ENCODE measurements at regions not wholly inside any gene's neighbourhood (a gene's known extent, or its start where the extent isn't known, plus 50 kb on each side); places are given as distances from the start of the nearest gene placed in this dataset.

GRCh38 chr20:6200092-6200491 lies 77.3 kb upstream of the FERMT1 start:
- Histone ChIP-seq H3K9ac (ENCODE audit: low read depth in 1 of 2, low read length in 2 of 2) (no peak overlapping the region), H3K4me3 (ENCODE audit: low read depth in 1 of 3, low read length in 3 of 3) (no peak overlapping the region), H3K27me3 (ENCODE audit: control insufficient read depth in 4 of 4, insufficient read depth in 4 of 4, low read length in 3 of 4) (no peaks in the 10 kb centered on the region), H3K27ac (ENCODE audit: low read depth in 1 of 2, low read length in 2 of 2) (no peak overlapping the region), H3K36me3 (ENCODE audit: control insufficient read depth in 4 of 4, insufficient read depth in 3 of 4, low read depth in 1 of 4, low read length in 3 of 4) (no peaks in the 10 kb centered on the region), H3K9me3 (ENCODE audit: control insufficient read depth in 4 of 4, low read length in 3 of 4) (no peaks in the 10 kb centered on the region), H3K4me1 (ENCODE audit: control insufficient read depth in 4 of 4, insufficient read depth in 4 of 4, low read length in 3 of 4) (peaks cover 0 to 2% (median 0%) of the 10 kb centered on the region in 4 donors)
- WGBS, result 68% methylated on average over 5 of the region's 5 CpGs
- DNase-seq (ENCODE audit: low spot score), result no peak
- TF ChIP-seq TAF1 (conservative IDR thresholded peaks at IDR 0.05) (no peak), RAD21 (IDR thresholded peaks at IDR 0.05) (no peak), SP1 (IDR thresholded peaks at IDR 0.05) (no peak), FOXA2 (IDR thresholded peaks at IDR 0.05) (no peak), REST (IDR thresholded peaks at IDR 0.05) (no peak), FOXA1 (IDR thresholded peaks at IDR 0.05) (no peak), ATF3 (IDR thresholded peaks at IDR 0.05) (no peak), YY1 (IDR thresholded peaks at IDR 0.05) (no peak)
- TF ChIP-seq, protein P1, sequence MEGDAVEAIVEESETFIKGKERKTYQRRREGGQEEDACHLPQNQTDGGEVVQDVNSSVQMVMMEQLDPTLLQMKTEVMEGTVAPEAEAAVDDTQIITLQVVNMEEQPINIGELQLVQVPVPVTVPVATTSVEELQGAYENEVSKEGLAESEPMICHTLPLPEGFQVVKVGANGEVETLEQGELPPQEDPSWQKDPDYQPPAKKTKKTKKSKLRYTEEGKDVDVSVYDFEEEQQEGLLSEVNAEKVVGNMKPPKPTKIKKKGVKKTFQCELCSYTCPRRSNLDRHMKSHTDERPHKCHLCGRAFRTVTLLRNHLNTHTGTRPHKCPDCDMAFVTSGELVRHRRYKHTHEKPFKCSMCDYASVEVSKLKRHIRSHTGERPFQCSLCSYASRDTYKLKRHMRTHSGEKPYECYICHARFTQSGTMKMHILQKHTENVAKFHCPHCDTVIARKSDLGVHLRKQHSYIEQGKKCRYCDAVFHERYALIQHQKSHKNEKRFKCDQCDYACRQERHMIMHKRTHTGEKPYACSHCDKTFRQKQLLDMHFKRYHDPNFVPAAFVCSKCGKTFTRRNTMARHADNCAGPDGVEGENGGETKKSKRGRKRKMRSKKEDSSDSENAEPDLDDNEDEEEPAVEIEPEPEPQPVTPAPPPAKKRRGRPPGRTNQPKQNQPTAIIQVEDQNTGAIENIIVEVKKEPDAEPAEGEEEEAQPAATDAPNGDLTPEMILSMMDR (IDR thresholded peaks at IDR 0.05; ENCODE audit: low read depth, low read length, missing input control), result no peak

DNA sequence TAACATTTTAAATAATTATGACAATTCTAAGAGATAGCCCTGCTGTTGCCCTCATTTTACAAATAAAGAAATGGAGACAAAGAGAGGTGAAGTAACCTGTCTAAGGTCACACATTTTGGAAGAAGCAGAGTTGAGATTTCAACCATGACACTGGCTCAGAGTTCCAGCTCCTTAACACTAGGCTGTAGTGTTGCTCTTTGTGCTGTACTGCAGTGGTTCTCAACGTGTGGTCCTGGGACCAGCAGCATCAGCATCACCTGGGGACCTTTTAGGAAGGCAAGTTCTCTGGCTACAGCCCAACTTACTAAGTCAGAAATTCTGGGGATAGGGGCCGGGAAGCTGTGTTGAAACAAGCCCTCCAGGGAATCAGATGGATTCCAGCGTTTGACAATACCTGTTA lies 62.4 kb upstream of the FERMT1 start:
- TF ChIP-seq RAD21 (IDR thresholded peaks at IDR 0.05) (peak in 1 of 2 donors; percentile 32), MAX (IDR thresholded peaks at IDR 0.05) (no peak), RXRA (IDR thresholded peaks at IDR 0.05) (no peak), HNF4A (conservative IDR thresholded peaks at IDR 0.05) (no peak), JUND (IDR thresholded peaks at IDR 0.05) (no peak)
- no peak for DNase-seq (ENCODE audit: low spot score)

GRCh38 chr20:6184086-6184485 lies 61.3 kb upstream of the FERMT1 start:
- H3K4me1 ChIP-seq (ENCODE audit: control insufficient read depth in 4 of 4, insufficient read depth in 4 of 4, low read length in 3 of 4), result peaks cover 5 to 13% (median 7%) of the 10 kb centered on the region in 4 donors
- WGBS, result 72% methylated on average over 6 of the region's 6 CpGs
- no peaks in the 10 kb centered on the region for H3K36me3 ChIP-seq (ENCODE audit: control insufficient read depth in 4 of 4, insufficient read depth in 3 of 4, low read depth in 1 of 4, low read length in 3 of 4)
- no peaks in the 10 kb centered on the region for H3K9me3 ChIP-seq (ENCODE audit: control insufficient read depth in 4 of 4, low read length in 3 of 4)
- no peak for TF ChIP-seq HNF4A (conservative IDR thresholded peaks at IDR 0.05)
- no peak for TF ChIP-seq JUND (IDR thresholded peaks at IDR 0.05)
- TF ChIP-seq SP1 (IDR thresholded peaks at IDR 0.05), result no peak
- H3K4me3 ChIP-seq (ENCODE audit: low read depth in 1 of 3, low read length in 3 of 3), result no peak overlapping the region
- H3K27ac ChIP-seq (ENCODE audit: low read depth in 1 of 2, low read length in 2 of 2), result no peak overlapping the region
- no peak overlapping the region for H3K9ac ChIP-seq (ENCODE audit: low read depth in 1 of 2, low read length in 2 of 2)
- no peaks in the 10 kb centered on the region for H3K27me3 ChIP-seq (ENCODE audit: control insufficient read depth in 4 of 4, insufficient read depth in 4 of 4, low read length in 3 of 4)
- DNase-seq (ENCODE audit: low spot score), result no peak

More for the DNA sequence above, 62.4 kb upstream of the FERMT1 start:
- no peaks in the 10 kb centered on the region for H3K36me3 ChIP-seq (ENCODE audit: control insufficient read depth in 4 of 4, insufficient read depth in 3 of 4, low read depth in 1 of 4, low read length in 3 of 4)
- no peak overlapping the region for H3K27ac ChIP-seq (ENCODE audit: low read depth in 1 of 2, low read length in 2 of 2)
- H3K27me3 ChIP-seq (ENCODE audit: control insufficient read depth in 4 of 4, insufficient read depth in 4 of 4, low read length in 3 of 4), result no peaks in the 10 kb centered on the region
- no peak overlapping the region for H3K4me3 ChIP-seq (ENCODE audit: low read depth in 1 of 3, low read length in 3 of 3)
- no peak overlapping the region for H3K9ac ChIP-seq (ENCODE audit: low read depth in 1 of 2, low read length in 2 of 2)
- H3K4me1 ChIP-seq (ENCODE audit: control insufficient read depth in 4 of 4, insufficient read depth in 4 of 4, low read length in 3 of 4), result peaks cover 5 to 13% (median 7%) of the 10 kb centered on the region in 4 donors
- H3K9me3 ChIP-seq (ENCODE audit: control insufficient read depth in 4 of 4, low read length in 3 of 4), result no peaks in the 10 kb centered on the region
- 46% methylated on average over 3 of the region's 3 CpGs for WGBS
